OCI-LY3 (cell line): ENCODE measurements at regions not wholly inside any gene's neighbourhood (a gene's known extent, or its start where the extent isn't known, plus 50 kb on each side); places are given as distances from the start of the nearest gene placed in this dataset.

Source experiments
- H2AFZ ChIP-seq: fragments of 200-600, 300-600 bp; shearing (Covaris generic); 2 replicates; pipeline ENCODE4 v1.6.0; 2014; ENCODE audit warnings: antibody characterized with exemption, low read depth, low read length
- H3K27ac ChIP-seq: fragments of 200-600, 300-600 bp; sonication (generic); 2 replicates; pipeline ENCODE4 v1.5.1; 2014; ENCODE audit warnings: mild to moderate bottlenecking, low read length, moderate library complexity, mixed read lengths
- H3K27me3 ChIP-seq: fragments of 200-600, 300-600 bp; sonication (generic); 2 replicates; pipeline ENCODE4 v1.6.1; 2014; ENCODE audit warnings: low read depth, low read length, mixed read lengths
- H3K36me3 ChIP-seq: fragments of 200-600, 300-600 bp; sonication (generic); replicated peaks from 2 replicates; pipeline ENCODE3; 2014; ENCODE audit warnings: low read depth, low read length, mixed read lengths
- H3K4me1 ChIP-seq: fragments of 300-600, 200-600 bp; sonication (generic); 2 replicates; pipeline ENCODE4 v1.6.1; 2014; ENCODE audit warnings: low read length, mixed read lengths
- H3K4me2 ChIP-seq: fragments of 200-600, 300-600 bp; sonication (generic); 2 replicates; pipeline ENCODE4 v1.6.1; 2014; ENCODE audit warnings: low read length, mixed read lengths
- H3K4me3 ChIP-seq: fragments of 300-600, 200-600 bp; sonication (generic); 2 replicates; pipeline ENCODE4 v1.5.1; 2014; ENCODE audit warnings: antibody characterized with exemption, mild to moderate bottlenecking, low read length, moderate library complexity
- H3K79me2 ChIP-seq: fragments of 300-600, 200-600 bp; shearing (Covaris generic); 2 replicates; pipeline ENCODE4 v1.6.1; 2014; ENCODE audit warnings: mild to moderate bottlenecking, low read length, mixed read lengths
- H3K9ac ChIP-seq: fragments of 300-600, 200-600 bp; shearing (Covaris generic); 2 replicates; pipeline ENCODE4 v1.6.0; 2014; ENCODE audit warnings: mild to moderate bottlenecking, low read length, moderate library complexity
- H3K9me3 ChIP-seq: fragments of 200-600, 300-600 bp; shearing (Covaris generic); 2 replicates; pipeline ENCODE4 v1.6.1; 2014; ENCODE audit warnings: low read length, mixed read lengths; ENCODE audit not compliant: insufficient read depth
- H4K20me1 ChIP-seq: fragments of 200-600, 300-600 bp; sonication (generic); 2 replicates; pipeline ENCODE4 v1.6.1; 2016; ENCODE audit warnings: low read length, mixed read lengths; ENCODE audit not compliant: insufficient read depth
- CTCF ChIP-seq: fragments of 200-600, 300-600 bp; sonication (generic); IDR thresholded peaks from 2 replicates; pipeline ENCODE4 v1.5.1; 2014; ENCODE audit warnings: antibody characterized with exemption, low read length, low read depth
- EZH2phosphoT487 ChIP-seq: fragments of 200-600 bp; shearing (Covaris generic); IDR thresholded peaks from 2 replicates; pipeline ENCODE4 v1.6.1; 2018; ENCODE audit warnings: antibody characterized with exemption, mixed run types, low read depth

DNA sequence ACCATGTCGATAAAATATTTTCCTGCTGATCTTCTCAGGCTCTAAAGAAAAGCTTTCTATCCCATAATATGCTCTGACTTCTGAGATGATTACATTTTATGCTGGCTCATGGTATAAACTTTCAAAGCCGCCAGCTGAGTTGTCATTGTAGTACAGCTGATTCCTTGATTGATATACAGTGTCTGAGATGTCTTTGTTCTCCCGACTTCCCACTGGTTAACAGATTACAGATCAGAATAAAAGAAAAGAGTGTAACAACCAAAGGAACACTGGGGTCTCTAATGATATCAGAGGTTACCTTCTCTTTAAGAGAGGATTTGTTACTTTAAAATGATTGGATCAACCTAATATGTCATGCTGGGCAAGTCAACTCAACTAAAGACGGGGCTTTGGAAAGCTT, 485.4 kb upstream of the LRRC7 start:
- Histone ChIP-seq H3K79me2 (no peaks in the 10 kb centered on the region), H3K27ac (no peak overlapping the region), H3K9ac (no peak overlapping the region), H3K4me3 (no peak overlapping the region), H3K4me2 (no peak overlapping the region), H3K9me3 (no peaks in the 10 kb centered on the region), H4K20me1 (no peaks in the 10 kb centered on the region), H3K27me3 (no peaks in the 10 kb centered on the region), H3K36me3 (no peaks in the 10 kb centered on the region), H2AFZ (no peak overlapping the region), H3K4me1 (no peaks in the 10 kb centered on the region)
- TF ChIP-seq EZH2phosphoT487 (no peak), CTCF (no peak)

DNA sequence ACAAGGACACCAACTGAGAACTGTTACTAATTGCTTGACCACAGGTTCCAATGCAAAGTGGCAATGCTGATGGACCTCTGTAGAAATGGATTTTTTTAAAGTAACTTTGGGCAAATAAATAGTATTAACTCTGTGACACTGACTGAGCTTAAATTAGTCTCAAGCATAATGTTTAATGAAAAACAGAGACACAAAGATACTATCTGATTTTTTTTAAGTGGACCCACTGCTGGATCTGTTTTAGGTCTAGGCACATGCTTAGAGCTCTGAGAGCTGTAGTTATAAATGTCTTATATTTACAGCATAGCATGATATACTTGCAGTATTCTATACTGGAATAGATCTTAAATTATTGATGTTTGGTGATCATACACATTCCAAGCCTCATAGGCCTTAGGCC, 481.6 kb upstream of the LRRC7 start:
- no peaks in the 10 kb centered on the region for H3K9me3 ChIP-seq
- H3K27me3 ChIP-seq = no peaks in the 10 kb centered on the region
- H3K4me3 ChIP-seq = no peak overlapping the region
- no peaks in the 10 kb centered on the region for H3K4me1 ChIP-seq
- H2AFZ ChIP-seq = no peak overlapping the region
- H3K36me3 ChIP-seq = no peaks in the 10 kb centered on the region
- no peak overlapping the region for H3K4me2 ChIP-seq
- H4K20me1 ChIP-seq = no peaks in the 10 kb centered on the region
- no peak overlapping the region for H3K9ac ChIP-seq
- no peaks in the 10 kb centered on the region for H3K79me2 ChIP-seq
- H3K27ac ChIP-seq = no peak overlapping the region
- TF ChIP-seq CTCF = no peak
- no peak for TF ChIP-seq EZH2phosphoT487

GRCh38 chr1:69088571-69088970, 479.2 kb upstream of the LRRC7 start:
- H3K27me3 ChIP-seq = no peaks in the 10 kb centered on the region
- H3K79me2 ChIP-seq = no peaks in the 10 kb centered on the region
- H3K27ac ChIP-seq = no peak overlapping the region
- no peak overlapping the region for H2AFZ ChIP-seq
- no peak overlapping the region for H3K4me2 ChIP-seq
- no peak overlapping the region for H3K9ac ChIP-seq
- H3K4me1 ChIP-seq = no peaks in the 10 kb centered on the region
- H3K4me3 ChIP-seq = no peak overlapping the region
- no peaks in the 10 kb centered on the region for H4K20me1 ChIP-seq
- no peaks in the 10 kb centered on the region for H3K9me3 ChIP-seq
- no peaks in the 10 kb centered on the region for H3K36me3 ChIP-seq
- TF ChIP-seq CTCF = no peak
- no peak for TF ChIP-seq EZH2phosphoT487

- H3K36me3 ChIP-seq = no peaks in the 10 kb centered on the region
- no peak overlapping the region for H2AFZ ChIP-seq
- TF ChIP-seq EZH2phosphoT487 = no peak
- TF ChIP-seq CTCF = no peak
- H3K27ac ChIP-seq = no peak overlapping the region
- no peaks in the 10 kb centered on the region for H3K9me3 ChIP-seq
- no peak overlapping the region for H3K4me2 ChIP-seq
- no peaks in the 10 kb centered on the region for H4K20me1 ChIP-seq
- no peaks in the 10 kb centered on the region for H3K27me3 ChIP-seq
- H3K4me3 ChIP-seq = no peak overlapping the region
- no peaks in the 10 kb centered on the region for H3K4me1 ChIP-seq
- no peaks in the 10 kb centered on the region for H3K79me2 ChIP-seq
- H3K9ac ChIP-seq = no peak overlapping the region
These were observed 477.6 kb upstream of the LRRC7 start for GRCh38 chr1:69090170-69090569.
